Ovary (tissue), 7 donors: ENCODE measurements at regions not wholly inside any gene's neighbourhood (a gene's known extent, or its start where the extent isn't known, plus 50 kb on each side); places are given as distances from the start of the nearest gene placed in this dataset.

ENCODE experiments used
- DNase-seq, 5 donors: peaks; one replicate each; pipeline ENCODE4 v3.0.0-alpha.2; 2019 to 2020
- H3K27ac ChIP-seq, 2 donors: fragments of 200-600 bp; one replicate each; pipeline versions ENCODE4 v1.5.1 to v1.8.0; 2019 to 2022
- H3K27me3 ChIP-seq: fragments of 200-600 bp; one replicate; pipeline ENCODE4 v1.8.0; 2022
- H3K36me3 ChIP-seq: fragments of 200-600 bp; sonication (generic); one replicate; pipeline ENCODE4 v1.5.1; 2019
- H3K4me1 ChIP-seq: one replicate; pipeline ENCODE4 v1.8.1; 2013; ENCODE audit warnings: mild to moderate bottlenecking, moderate library complexity; ENCODE audit not compliant: insufficient read depth
- H3K4me3 ChIP-seq: fragments of 200-600 bp; sonication (generic); one replicate; pipeline ENCODE4 v1.5.1; 2017
- H3K9me3 ChIP-seq, 2 donors: fragments of 200-600 bp in 1 of 2; sonication (generic) in 1 of 2; one replicate each; pipeline versions ENCODE4 v1.5.1 to v1.8.1; 2013 to 2019; ENCODE audit warnings: mild to moderate bottlenecking in 1 of 2, moderate library complexity in 1 of 2
- EP300 ChIP-seq: sonication (generic); formaldehyde crosslinking; IDR thresholded peaks from one replicate; pipeline ENCODE4 v1.6.1; 2017; ENCODE audit warnings: antibody characterized with exemption
- POLR2A ChIP-seq: fragments of 450-650 bp; IDR thresholded peaks from one replicate; pipeline ENCODE4 v1.6.1; 2017; ENCODE audit warnings: antibody characterized with exemption, mild to moderate bottlenecking, moderate library complexity
- WGBS, 3 donors: extraction: QIAGEN DNeasy Blood & Tissue Kit in 1 of 3; methylation state at CpG; one replicate each; pipeline versions ENCODE4 v1.1.5 to v1.1.7; 2013 to 2017; 5-methylcytosine and 5-hydroxymethylcytosine counted together
- intact Hi-C, 4 donors: fragments of 100-400 bp; cut with DNase I; formaldehyde crosslinking; loops; one replicate each; pipeline versions ENCODE4 v1.11.0 to v1.15.1; 2022 to 2023
- TF ChIP-seq, protein P1 (sequence below), 3 donors: fragments of 450-650 bp in 2 of 3; fragments of 200-600 bp in 1 of 3; IDR thresholded peaks; one replicate each; pipeline versions ENCODE4 v1.5.1 to v1.8.0; 2016 to 2022; ENCODE audit warnings: antibody characterized with exemption in 3 of 3, mild to moderate bottlenecking in 1 of 3
- donor health status: DM: no; HTN: no; CAD: no; lungs with moderate emphysema.
- donor health status: DM: no; HTN: no; CAD: no.
- donor health status: Bipolar disorder and iron deficiency.
- donor health status: DM: no; HTN: no; CAD: no.
- donor health status: DM: yes; HTN: yes; CAD: no.

DNA sequence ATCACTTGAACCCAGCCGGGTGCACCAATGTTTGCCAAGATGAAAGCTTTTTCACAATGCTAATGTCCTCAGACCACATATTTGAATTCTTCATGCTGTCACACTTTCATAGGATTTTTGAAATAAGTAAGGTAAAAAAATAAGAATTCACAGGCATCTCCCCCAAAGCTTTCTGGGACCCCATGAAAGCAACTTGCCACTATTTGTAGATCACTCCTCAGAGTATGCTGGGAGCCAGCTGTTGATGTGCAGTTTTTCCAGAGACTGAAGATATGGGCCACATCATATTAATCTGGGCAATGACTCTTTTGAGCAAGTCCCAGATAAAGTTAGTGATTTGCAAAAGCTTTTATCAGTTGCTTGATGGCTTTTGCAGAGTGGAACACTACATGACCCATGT lies 507.9 kb downstream of the RASEF start:
- TF ChIP-seq, protein P1, sequence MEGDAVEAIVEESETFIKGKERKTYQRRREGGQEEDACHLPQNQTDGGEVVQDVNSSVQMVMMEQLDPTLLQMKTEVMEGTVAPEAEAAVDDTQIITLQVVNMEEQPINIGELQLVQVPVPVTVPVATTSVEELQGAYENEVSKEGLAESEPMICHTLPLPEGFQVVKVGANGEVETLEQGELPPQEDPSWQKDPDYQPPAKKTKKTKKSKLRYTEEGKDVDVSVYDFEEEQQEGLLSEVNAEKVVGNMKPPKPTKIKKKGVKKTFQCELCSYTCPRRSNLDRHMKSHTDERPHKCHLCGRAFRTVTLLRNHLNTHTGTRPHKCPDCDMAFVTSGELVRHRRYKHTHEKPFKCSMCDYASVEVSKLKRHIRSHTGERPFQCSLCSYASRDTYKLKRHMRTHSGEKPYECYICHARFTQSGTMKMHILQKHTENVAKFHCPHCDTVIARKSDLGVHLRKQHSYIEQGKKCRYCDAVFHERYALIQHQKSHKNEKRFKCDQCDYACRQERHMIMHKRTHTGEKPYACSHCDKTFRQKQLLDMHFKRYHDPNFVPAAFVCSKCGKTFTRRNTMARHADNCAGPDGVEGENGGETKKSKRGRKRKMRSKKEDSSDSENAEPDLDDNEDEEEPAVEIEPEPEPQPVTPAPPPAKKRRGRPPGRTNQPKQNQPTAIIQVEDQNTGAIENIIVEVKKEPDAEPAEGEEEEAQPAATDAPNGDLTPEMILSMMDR (IDR thresholded peaks at IDR 0.05), result no peak
- TF ChIP-seq EP300 (no peak), POLR2A (no peak)
- H3K27ac ChIP-seq, result no peak overlapping the region
- intact Hi-C loops, result no loop called here

DNA sequence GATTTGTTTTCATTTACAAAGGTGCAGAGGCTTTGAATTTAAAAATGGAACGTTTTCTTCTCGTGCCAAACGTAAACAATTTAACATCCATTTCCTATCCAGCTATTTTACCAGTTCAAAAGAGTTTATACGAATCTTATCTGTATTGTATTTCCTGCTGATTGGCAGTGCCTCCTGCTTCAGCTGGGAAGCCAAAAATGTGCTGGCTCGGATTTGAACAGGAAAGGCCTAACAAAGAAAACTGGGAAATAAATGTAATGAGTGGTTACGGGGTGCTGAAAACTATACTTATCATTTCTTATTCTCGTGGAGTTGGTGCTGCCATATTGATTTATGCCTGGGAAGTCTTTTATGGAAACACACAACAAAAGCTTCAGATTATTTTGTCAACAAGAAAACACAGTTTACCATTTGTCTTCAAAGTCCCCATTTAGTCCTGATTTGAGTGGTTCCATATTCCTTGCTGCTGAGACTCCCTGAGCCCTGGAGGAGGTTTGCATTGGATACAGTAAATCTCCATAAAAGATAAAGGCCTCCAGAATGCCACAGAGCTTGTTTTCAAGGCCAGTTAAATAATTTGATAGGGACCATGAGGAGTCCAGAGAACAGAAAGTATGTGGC lies 507.4 kb downstream of the RASEF start:
- H3K9me3 ChIP-seq, result no peaks in the 10 kb centered on the region
- H3K27ac ChIP-seq, result no peak overlapping the region
- 12 to 17% (median 14%) methylated on average over 7 of the region's 7 CpGs for WGBS, 3 donors
- H3K36me3 ChIP-seq, result no peaks in the 10 kb centered on the region
- DNase-seq, result no peak
- H3K27me3 ChIP-seq, result no peaks in the 10 kb centered on the region
- no peaks in the 10 kb centered on the region for H3K4me1 ChIP-seq
- TF ChIP-seq EP300, result no peak
- TF ChIP-seq, protein P1 (IDR thresholded peaks at IDR 0.05), result no peak
- TF ChIP-seq POLR2A, result no peak
- intact Hi-C loops, result no loop called here
- H3K4me3 ChIP-seq, result no peak overlapping the region

More for the DNA sequence above, 507.9 kb downstream of the RASEF start:
- WGBS, 3 donors, result 48 to 51% (median 50%) methylated on average over 1 of the region's 1 CpG
- Histone ChIP-seq H3K9me3 (no peaks in the 10 kb centered on the region), H3K4me1 (no peaks in the 10 kb centered on the region), H3K4me3 (no peak overlapping the region), H3K36me3 (no peaks in the 10 kb centered on the region), H3K27me3 (no peaks in the 10 kb centered on the region)
- no peak for DNase-seq

DNA sequence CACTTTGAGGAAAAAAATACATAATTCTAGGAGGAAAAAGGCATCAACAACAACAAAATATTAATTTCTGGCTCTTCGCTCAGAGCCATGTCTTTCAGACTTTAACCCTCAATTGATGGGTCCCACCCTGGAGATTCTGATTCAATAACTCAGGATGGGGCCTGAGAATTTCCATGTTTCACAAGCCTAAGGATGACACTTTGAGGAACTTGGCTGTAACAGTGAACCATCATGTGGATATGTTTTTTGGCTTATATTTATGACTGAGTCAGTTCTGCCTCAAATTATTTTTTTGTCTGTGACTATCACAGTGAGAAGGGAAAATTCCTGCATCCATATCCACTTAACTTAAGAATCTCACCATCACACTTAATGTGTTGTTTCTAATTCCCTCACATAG lies 504.6 kb downstream of the RASEF start:
- DNase-seq, result no peak
- intact Hi-C loops, result no loop called here
- peaks cover 0 to 6% of the 10 kb centered on the region in 2 donors for H3K9me3 ChIP-seq
- no peaks in the 10 kb centered on the region for H3K27me3 ChIP-seq
- WGBS, 3 donors, result 96 to 99% (median 97%) methylated on average over 1 of the region's 1 CpG
- TF ChIP-seq, protein P1 (IDR thresholded peaks at IDR 0.05), result no peak
- TF ChIP-seq EP300, result no peak
- H3K4me1 ChIP-seq, result no peaks in the 10 kb centered on the region
- H3K4me3 ChIP-seq, result no peak overlapping the region
- no peaks in the 10 kb centered on the region for H3K36me3 ChIP-seq
- no peak overlapping the region for H3K27ac ChIP-seq

DNA sequence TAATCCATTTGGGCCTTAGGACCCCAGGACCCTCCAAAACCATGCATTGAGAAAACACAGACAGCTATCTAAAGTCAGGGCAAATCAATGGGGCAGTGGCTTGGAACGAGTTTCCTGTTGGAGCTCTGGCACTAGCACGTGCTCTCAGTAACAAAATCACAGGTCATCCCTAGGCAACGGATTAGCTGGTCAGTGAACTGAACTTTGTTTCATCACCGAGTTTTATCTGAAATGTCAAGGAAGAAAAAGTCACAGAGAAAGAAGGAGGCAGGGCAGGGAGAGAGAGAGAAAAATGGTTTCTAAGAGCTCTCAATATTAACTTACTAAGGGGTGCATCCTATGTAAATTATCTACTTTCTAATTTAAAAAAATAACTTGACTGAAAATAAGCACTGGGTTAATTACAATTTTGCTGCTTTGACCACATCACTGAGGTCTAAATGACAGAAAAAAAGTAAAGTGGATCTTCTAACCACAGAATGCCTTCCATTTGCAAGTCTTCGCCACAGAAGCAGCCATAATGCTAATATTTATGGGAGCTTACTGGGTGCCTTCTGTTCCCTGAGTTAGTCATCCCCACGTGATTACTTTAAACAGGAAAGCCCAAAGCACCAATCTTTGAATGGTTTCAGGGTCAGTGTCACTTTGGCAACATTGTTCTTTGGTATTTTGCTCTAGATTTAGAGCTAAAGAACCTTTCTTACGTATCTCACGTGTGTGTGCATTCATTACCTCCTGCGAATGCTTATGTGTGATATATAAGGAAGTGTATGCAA lies 503.9 kb downstream of the RASEF start:
- Histone ChIP-seq H3K4me3 (no peak overlapping the region), H3K27me3 (no peaks in the 10 kb centered on the region), H3K27ac (no peak overlapping the region), H3K9me3 (peaks cover 0 to 6% of the 10 kb centered on the region in 2 donors), H3K36me3 (no peaks in the 10 kb centered on the region), H3K4me1 (no peaks in the 10 kb centered on the region)
- TF ChIP-seq, protein P1 (IDR thresholded peaks at IDR 0.05), result no peak
- TF ChIP-seq POLR2A (no peak), EP300 (no peak)
- no peak for DNase-seq
- 85 to 91% (median 87%) methylated on average over 9 of the region's 9 CpGs for WGBS, 3 donors
- intact Hi-C loops, result no loop called here
